PC-9 (cell line): ENCODE measurements at regions not wholly inside any gene's neighbourhood (a gene's known extent, or its start where the extent isn't known, plus 50 kb on each side); places are given as distances from the start of the nearest gene placed in this dataset.

Source experiments
- CTCF ChIP-seq: fragments of 200-600 bp; sonication (generic); conservative IDR thresholded peaks from 2 replicates; pipeline ENCODE4 v1.6.1; 2017; ENCODE audit warnings: mixed run types, antibody characterized with exemption, mild to moderate bottlenecking, moderate library complexity
- EZH2 ChIP-seq: fragments of 200-600 bp; sonication (generic); IDR thresholded peaks from 2 replicates; pipeline ENCODE4 v1.8.0; 2017; ENCODE audit warnings: antibody characterized with exemption, low read depth

- TF ChIP-seq CTCF (no peak), EZH2 (no peak)
These were observed 104.5 kb upstream of the SFSWAP start for GRCh38 chr12:131606218-131606901.
